ENCODE measurements at regions not wholly inside any gene's neighbourhood (a gene's known extent, or its start where the extent isn't known, plus 50 kb on each side); places are given as distances from the start of the nearest gene placed in this dataset.

DNA sequence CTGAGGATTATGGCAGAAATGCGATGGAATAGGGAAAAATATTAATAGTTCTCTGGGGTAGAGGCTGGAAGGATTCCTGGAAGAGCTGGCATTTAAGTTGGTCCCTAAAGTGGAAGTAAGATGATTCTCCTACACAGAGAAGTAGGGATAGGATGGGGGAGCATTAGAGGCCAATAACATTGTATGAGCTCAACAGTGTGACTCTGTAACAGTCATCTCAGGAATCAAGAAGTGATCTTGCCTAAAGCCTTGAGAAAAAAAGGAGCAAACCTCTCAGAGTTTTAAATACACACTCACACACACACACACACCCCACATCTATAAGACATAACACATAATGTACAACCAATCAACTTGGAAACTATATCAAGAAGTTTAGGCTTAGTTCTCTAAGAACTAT is 117.7 kb upstream of the CDK1 start:
- H3K4me1 ChIP-seq, result peaks cover 0 to 22% (median 0%) of the 10 kb centered on the region in 6 donors
- TF ChIP-seq POLR2AphosphoS5 (IDR thresholded peaks at IDR 0.05), result no peak
- no peak for TF ChIP-seq POLR2A (IDR thresholded peaks at IDR 0.05)
- TF ChIP-seq, protein P1, sequence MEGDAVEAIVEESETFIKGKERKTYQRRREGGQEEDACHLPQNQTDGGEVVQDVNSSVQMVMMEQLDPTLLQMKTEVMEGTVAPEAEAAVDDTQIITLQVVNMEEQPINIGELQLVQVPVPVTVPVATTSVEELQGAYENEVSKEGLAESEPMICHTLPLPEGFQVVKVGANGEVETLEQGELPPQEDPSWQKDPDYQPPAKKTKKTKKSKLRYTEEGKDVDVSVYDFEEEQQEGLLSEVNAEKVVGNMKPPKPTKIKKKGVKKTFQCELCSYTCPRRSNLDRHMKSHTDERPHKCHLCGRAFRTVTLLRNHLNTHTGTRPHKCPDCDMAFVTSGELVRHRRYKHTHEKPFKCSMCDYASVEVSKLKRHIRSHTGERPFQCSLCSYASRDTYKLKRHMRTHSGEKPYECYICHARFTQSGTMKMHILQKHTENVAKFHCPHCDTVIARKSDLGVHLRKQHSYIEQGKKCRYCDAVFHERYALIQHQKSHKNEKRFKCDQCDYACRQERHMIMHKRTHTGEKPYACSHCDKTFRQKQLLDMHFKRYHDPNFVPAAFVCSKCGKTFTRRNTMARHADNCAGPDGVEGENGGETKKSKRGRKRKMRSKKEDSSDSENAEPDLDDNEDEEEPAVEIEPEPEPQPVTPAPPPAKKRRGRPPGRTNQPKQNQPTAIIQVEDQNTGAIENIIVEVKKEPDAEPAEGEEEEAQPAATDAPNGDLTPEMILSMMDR (IDR thresholded peaks at IDR 0.05 in 8 of 11, conservative IDR thresholded peaks at IDR 0.05 in 3 of 11), result no peak
- intact Hi-C loops (cut with DNase I; ENCODE audit: low total_unique reads), result no loop called here
- H3K36me3 ChIP-seq, result no peaks in the 10 kb centered on the region
- no peak for DNase-seq
- H3K27ac ChIP-seq, result no peak overlapping the region
- H3K4me3 ChIP-seq, result no peak overlapping the region
- WGBS, 5 donors, result 31 to 97% (median 95%) methylated on average over 1 of the region's 1 CpG
- H3K9me3 ChIP-seq, result peaks cover 0 to 14% (median 7%) of the 10 kb centered on the region in 8 donors
- H3K27me3 ChIP-seq (replicated peaks in 1 of 7), result no peaks in the 10 kb centered on the region

DNA sequence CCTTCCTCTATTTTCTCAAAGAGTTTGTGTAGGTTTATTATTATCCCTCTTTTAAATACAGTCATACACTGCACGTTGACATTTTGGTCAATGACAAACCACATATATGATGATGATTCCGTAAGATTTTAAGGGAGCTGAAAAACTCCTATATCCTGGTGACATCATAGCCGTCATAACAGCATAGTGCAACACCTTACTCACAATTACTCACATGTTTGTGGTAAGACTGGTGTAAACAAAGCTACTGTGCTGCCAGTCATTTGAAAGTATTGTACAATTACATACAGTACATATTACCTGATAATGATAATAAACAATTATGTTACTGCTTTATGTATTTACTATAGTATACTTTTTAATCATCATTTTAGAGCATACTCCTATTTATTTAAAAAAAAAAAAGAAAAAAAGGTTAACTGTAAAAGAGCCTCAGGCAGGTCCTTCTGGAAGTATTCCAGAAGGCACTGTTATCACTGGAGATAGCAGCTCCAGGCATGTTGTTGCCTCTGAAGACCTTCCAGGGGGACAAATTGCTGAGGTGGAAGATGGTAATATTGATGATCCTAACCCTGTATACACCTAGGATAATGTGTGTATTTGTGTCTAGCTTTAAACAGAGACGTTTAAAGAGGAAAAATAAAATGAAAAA is 123.3 kb upstream of the CDK1 start:
- H3K9me3 ChIP-seq, result peaks cover 0 to 14% (median 7%) of the 10 kb centered on the region in 8 donors
- no peak for DNase-seq
- no peak for TF ChIP-seq POLR2AphosphoS5 (IDR thresholded peaks at IDR 0.05)
- no peak for TF ChIP-seq POLR2A (IDR thresholded peaks at IDR 0.05)
- TF ChIP-seq, protein P1 (IDR thresholded peaks at IDR 0.05 in 8 of 11, conservative IDR thresholded peaks at IDR 0.05 in 3 of 11), result no peak
- H3K4me1 ChIP-seq, result peaks cover 0 to 3% (median 0%) of the 10 kb centered on the region in 6 donors
- no peaks in the 10 kb centered on the region for H3K36me3 ChIP-seq
- WGBS, 5 donors, result 65 to 79% (median 71%) methylated on average over 4 of the region's 4 CpGs
- H3K27me3 ChIP-seq (replicated peaks in 1 of 7), result no peaks in the 10 kb centered on the region
- H3K4me3 ChIP-seq, result no peak overlapping the region
- intact Hi-C loops (cut with DNase I; ENCODE audit: low total_unique reads), result no loop called here
- no peak overlapping the region for H3K27ac ChIP-seq

DNA sequence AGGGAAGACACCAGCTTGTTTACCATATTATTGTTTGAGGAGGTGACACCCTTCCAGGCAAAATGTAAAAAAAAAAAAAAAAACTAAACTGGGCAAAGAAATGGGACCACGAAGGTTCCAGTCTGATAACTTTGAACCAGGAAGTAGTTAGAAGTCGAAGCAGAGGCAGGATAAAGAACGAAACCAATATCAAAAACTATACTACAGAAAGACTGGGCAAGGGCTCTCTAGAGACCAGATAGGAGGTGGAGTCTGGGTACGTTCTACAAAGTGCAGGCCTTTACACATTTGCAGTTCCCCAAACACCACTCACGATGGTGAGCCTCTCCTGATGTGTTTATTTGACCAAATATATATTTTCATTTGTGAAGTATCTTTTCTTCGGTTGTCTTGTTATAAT is 125.7 kb upstream of the CDK1 start:
- Histone ChIP-seq H3K9me3 (no peaks in the 10 kb centered on the region), H3K4me3 (no peak overlapping the region), H3K27ac (peak overlapping the region in 1 of 8 donors; percentile 10), H3K27me3 (replicated peaks in 1 of 7) (no peaks in the 10 kb centered on the region), H3K36me3 (no peaks in the 10 kb centered on the region), H3K4me1 (peaks cover 0 to 3% (median 0%) of the 10 kb centered on the region in 6 donors)
- WGBS, 5 donors, result 67 to 76% (median 71%) methylated on average over 6 of the region's 6 CpGs
- TF ChIP-seq POLR2A (IDR thresholded peaks at IDR 0.05) (no peak), POLR2AphosphoS5 (IDR thresholded peaks at IDR 0.05) (no peak)
- TF ChIP-seq, protein P1 (IDR thresholded peaks at IDR 0.05 in 8 of 11, conservative IDR thresholded peaks at IDR 0.05 in 3 of 11), result no peak
- no peak for DNase-seq
- intact Hi-C loops (cut with DNase I; ENCODE audit: low total_unique reads), result no loop called here

DNA sequence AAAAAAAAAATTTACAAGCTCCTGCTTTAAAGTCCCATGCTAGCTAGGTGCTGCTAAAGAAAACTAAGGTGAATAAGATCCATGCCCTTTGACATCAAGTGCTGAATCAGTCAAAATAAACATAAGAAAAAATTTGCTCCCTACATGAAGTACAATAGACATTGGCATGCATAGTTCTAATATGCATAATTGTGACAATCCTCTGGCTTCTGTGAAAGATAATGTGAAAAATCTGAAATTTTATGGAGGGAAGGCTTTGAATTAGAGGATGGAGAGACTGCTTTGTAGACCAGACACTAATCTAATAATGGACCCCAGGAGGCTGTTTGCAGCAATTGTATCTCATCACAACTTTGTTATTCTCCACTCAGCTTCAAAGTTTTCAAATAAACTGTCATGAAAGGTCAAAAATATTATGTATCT is 127.9 kb upstream of the CDK1 start:
- Histone ChIP-seq H3K4me1 (peaks cover 0 to 19% (median 5%) of the 10 kb centered on the region in 6 donors), H3K36me3 (no peaks in the 10 kb centered on the region), H3K27ac (no peak overlapping the region), H3K4me3 (no peak overlapping the region), H3K9me3 (no peaks in the 10 kb centered on the region), H3K27me3 (replicated peaks in 1 of 7) (no peaks in the 10 kb centered on the region)
- intact Hi-C loops (cut with DNase I; ENCODE audit: low total_unique reads), result no loop called here
- DNase-seq, result no peak
- TF ChIP-seq, protein P1 (IDR thresholded peaks at IDR 0.05 in 8 of 11, conservative IDR thresholded peaks at IDR 0.05 in 3 of 11), result no peak
- TF ChIP-seq POLR2AphosphoS5 (IDR thresholded peaks at IDR 0.05) (no peak), POLR2A (IDR thresholded peaks at IDR 0.05) (no peak)

Measured in spleen (tissue), 11 donors.